Stomach (tissue), 8 donors: ENCODE measurements at regions not wholly inside any gene's neighbourhood (a gene's known extent, or its start where the extent isn't known, plus 50 kb on each side); places are given as distances from the start of the nearest gene placed in this dataset.

ENCODE experiments used
- DNase-seq, 2 donors: peaks; one replicate each; pipeline versions ENCODE4 v3.0.0 to v3.0.0-alpha.2; 2013 to 2019
- H3K27ac ChIP-seq, 5 donors: fragments of 200-600 bp in 4 of 5; sonication (generic) in 4 of 5; one replicate each; pipeline ENCODE4 v1.5.1; 2013 to 2019; ENCODE audit warnings: mild to moderate bottlenecking in 1 of 5, moderate library complexity in 1 of 5
- H3K27me3 ChIP-seq, 3 donors: fragments of 200-600 bp; sonication (generic); one replicate each; pipeline ENCODE4 v1.5.1; 2017 to 2019; ENCODE audit warnings: mixed run types in 1 of 3
- H3K36me3 ChIP-seq, 4 donors: fragments of 200-600 bp; sonication (generic); 1 replicate in 3 of 4; 2 replicates in 1 of 4; pipeline ENCODE4 v1.5.1; 2016 to 2019
- H3K4me1 ChIP-seq, 4 donors: fragments of 200-600 bp; sonication (generic); one replicate each; pipeline ENCODE4 v1.5.1; 2016 to 2019
- H3K4me3 ChIP-seq, 4 donors: fragments of 200-600 bp; sonication (generic) in 3 of 4; one replicate each; pipeline ENCODE4 v1.5.1; 2016 to 2019; ENCODE audit warnings: mild to moderate bottlenecking in 1 of 4
- H3K9me3 ChIP-seq, 4 donors: fragments of 200-600 bp; sonication (generic); one replicate each; pipeline ENCODE4 v1.5.1; 2016 to 2019
- CTCF ChIP-seq, 7 experiments: fragments of 450-650 bp in 4 of 7; fragments of 200-600 bp in 3 of 7; sonication (generic) in 3 of 7; IDR thresholded peaks; one replicate each; pipeline ENCODE4 v1.5.1; 2016 to 2019; ENCODE audit warnings: antibody characterized with exemption in 7 of 7, control low read depth in 2 of 7, mild to moderate bottlenecking in 1 of 7
- EP300 ChIP-seq: sonication (generic); formaldehyde crosslinking; IDR thresholded peaks from one replicate; pipeline ENCODE4 v1.6.1; 2017; ENCODE audit warnings: antibody characterized with exemption
- POLR2A ChIP-seq, 4 donors: fragments of 450-650 bp; IDR thresholded peaks; one replicate each; pipeline ENCODE4 v1.6.1; 2016; ENCODE audit warnings: antibody characterized with exemption in 4 of 4, control low read depth in 2 of 4, mild to moderate bottlenecking in 1 of 4, moderate library complexity in 1 of 4
- POLR2AphosphoS5 ChIP-seq, 3 donors: sonication (generic); formaldehyde crosslinking; IDR thresholded peaks; one replicate each; pipeline ENCODE4 v1.6.1; 2016; ENCODE audit warnings: antibody characterized with exemption in 3 of 3
- WGBS, 5 donors: extraction: QIAGEN DNeasy Blood & Tissue Kit in 3 of 5; methylation state at CpG; one replicate each; pipeline versions ENCODE4 v1.1.5 to v1.1.7; 2013 to 2018; 5-methylcytosine and 5-hydroxymethylcytosine counted together
- intact Hi-C: fragments of 100-400 bp; cut with DNase I; formaldehyde crosslinking; loops from one replicate; pipeline ENCODE4 v1.15.1; 2023; ENCODE audit warnings: low total_unique reads
- donor health status: healthy with polysubstance abuse.
- donor health status: Bipolar disorder and iron deficiency.
- donor health status: healthy.

GRCh38 chr20:57004416-57004815, 262.0 kb downstream of the BMP7 start:
- Histone ChIP-seq H3K27ac (no peak overlapping the region), H3K27me3 (peaks cover 0 to 73% (median 21%) of the 10 kb centered on the region in 3 donors), H3K9me3 (peaks cover 0 to 9% (median 7%) of the 10 kb centered on the region in 4 donors), H3K36me3 (no peaks in the 10 kb centered on the region), H3K4me1 (no peaks in the 10 kb centered on the region), H3K4me3 (no peak overlapping the region)
- WGBS, 5 donors: 78 to 100% (median 88%) methylated on average over 1 to 5 of the region's 5 CpGs
- intact Hi-C loops: no loop called here
- TF ChIP-seq POLR2AphosphoS5 (IDR thresholded peaks at IDR 0.05): no peak
- TF ChIP-seq EP300: no peak
- no peak for TF ChIP-seq POLR2A (IDR thresholded peaks at IDR 0.05)
- TF ChIP-seq CTCF (IDR thresholded peaks at IDR 0.05): no peak
- DNase-seq: no peak

- no peak overlapping the region for H3K27ac ChIP-seq
- no peak for TF ChIP-seq CTCF (IDR thresholded peaks at IDR 0.05)
- TF ChIP-seq EP300: no peak
- no peak for TF ChIP-seq POLR2AphosphoS5 (IDR thresholded peaks at IDR 0.05)
- TF ChIP-seq POLR2A (IDR thresholded peaks at IDR 0.05): no peak
- no peak overlapping the region for H3K4me3 ChIP-seq
- no peaks in the 10 kb centered on the region for H3K36me3 ChIP-seq
- H3K27me3 ChIP-seq: peaks cover 0 to 76% (median 24%) of the 10 kb centered on the region in 3 donors
- WGBS, 5 donors: 54 to 63% (median 58%) methylated on average over 12 of the region's 12 CpGs
- H3K4me1 ChIP-seq: no peaks in the 10 kb centered on the region
- intact Hi-C loops: no loop called here
- no peak for DNase-seq
- H3K9me3 ChIP-seq: peaks cover 0 to 3% (median 0%) of the 10 kb centered on the region in 4 donors
These were observed 261.2 kb downstream of the BMP7 start for GRCh38 chr20:57004951-57005933.

- DNase-seq: no peak
- TF ChIP-seq CTCF (IDR thresholded peaks at IDR 0.05) (no peak), POLR2AphosphoS5 (IDR thresholded peaks at IDR 0.05) (no peak), EP300 (no peak), POLR2A (IDR thresholded peaks at IDR 0.05) (no peak)
- no peak overlapping the region for H3K4me3 ChIP-seq
- no peaks in the 10 kb centered on the region for H3K36me3 ChIP-seq
- peaks cover 0 to 87% (median 24%) of the 10 kb centered on the region in 3 donors for H3K27me3 ChIP-seq
- intact Hi-C loops: no loop called here
- no peaks in the 10 kb centered on the region for H3K9me3 ChIP-seq
- H3K27ac ChIP-seq: no peak overlapping the region
- WGBS, 5 donors: 41 to 43% (median 42%) methylated on average over 11 of the region's 11 CpGs
- no peaks in the 10 kb centered on the region for H3K4me1 ChIP-seq
These were observed 259.9 kb downstream of the BMP7 start for GRCh38 chr20:57006411-57007170.

GRCh38 chr20:57007171-57007540, 259.3 kb downstream of the BMP7 start:
- Histone ChIP-seq H3K36me3 (no peaks in the 10 kb centered on the region), H3K4me1 (no peaks in the 10 kb centered on the region), H3K9me3 (no peaks in the 10 kb centered on the region), H3K27me3 (peaks cover 0 to 91% (median 24%) of the 10 kb centered on the region in 3 donors), H3K4me3 (no peak overlapping the region), H3K27ac (no peak overlapping the region)
- WGBS, 5 donors: 86 to 100% (median 91%) methylated on average over 3 of the region's 3 CpGs
- intact Hi-C loops: no loop called here
- TF ChIP-seq EP300 (no peak), POLR2AphosphoS5 (IDR thresholded peaks at IDR 0.05) (no peak), CTCF (IDR thresholded peaks at IDR 0.05) (no peak), POLR2A (IDR thresholded peaks at IDR 0.05) (no peak)
- no peak for DNase-seq
